Smooth muscle cell (in vitro differentiated cells): ENCODE measurements at regions not wholly inside any gene's neighbourhood (a gene's known extent, or its start where the extent isn't known, plus 50 kb on each side); places are given as distances from the start of the nearest gene placed in this dataset.

Experiments used
- DNase-seq: peaks from one replicate; lab custom pipeline; 2025; ENCODE audit not compliant: unreplicated experiment; lab: John Stamatoyannopoulos, UW
- H2AFZ ChIP-seq: fragments of 200-600 bp; sonication (generic); 2 replicates; pipeline ENCODE4 v1.6.0; 2016; ENCODE audit warnings: antibody characterized with exemption, low read depth, mild to moderate bottlenecking
- H3F3A ChIP-seq: fragments of 200-600 bp; sonication (generic); 2 replicates; pipeline ENCODE4 v1.6.0; 2017; ENCODE audit warnings: antibody characterized with exemption, low read depth
- H3K27ac ChIP-seq: fragments of 200-600 bp; sonication (generic); 2 replicates; pipeline ENCODE4 v1.5.1; 2016; ENCODE audit warnings: low read depth, mild to moderate bottlenecking
- H3K27me3 ChIP-seq: fragments of 200-600 bp; sonication (generic); 2 replicates; pipeline ENCODE4 v1.6.1; 2016; ENCODE audit warnings: low read depth, mild to moderate bottlenecking
- H3K36me3 ChIP-seq: fragments of 200-600 bp; sonication (generic); 2 replicates; pipeline ENCODE4 v1.5.1; 2016; ENCODE audit warnings: low read depth
- H3K4me1 ChIP-seq: fragments of 200-600 bp; sonication (generic); 2 replicates; pipeline ENCODE4 v1.5.1; 2016; ENCODE audit warnings: low read depth
- H3K4me2 ChIP-seq: fragments of 200-600 bp; sonication (generic); 2 replicates; pipeline ENCODE4 v1.6.0; 2016; ENCODE audit warnings: mild to moderate bottlenecking
- H3K4me3 ChIP-seq: fragments of 200-600 bp; sonication (generic); 2 replicates; pipeline ENCODE4 v1.5.1; 2016; ENCODE audit warnings: mild to moderate bottlenecking
- H3K79me2 ChIP-seq: fragments of 200-600 bp; sonication (generic); 2 replicates; pipeline ENCODE4 v1.6.0; 2016; ENCODE audit warnings: low read depth, mild to moderate bottlenecking
- H3K9ac ChIP-seq: fragments of 200-600 bp; sonication (generic); 2 replicates; pipeline ENCODE4 v1.6.0; 2016; ENCODE audit warnings: low read depth
- H3K9me3 ChIP-seq: fragments of 200-600 bp; sonication (generic); replicated peaks from 2 replicates; pipeline ENCODE4 v1.5.1; 2016; ENCODE audit warnings: low read depth
- H4K20me1 ChIP-seq: fragments of 200-600 bp; sonication (generic); 2 replicates; pipeline ENCODE4 v1.6.0; 2016; ENCODE audit warnings: low read depth
- WGBS: methylation state at CpG from one replicate; pipeline ENCODE4 v1.1.7; 2016; ENCODE audit warnings: low lambda C conversion rate; 5-methylcytosine and 5-hydroxymethylcytosine counted together
- TF ChIP-seq, protein P1 (sequence below): fragments of 200-600 bp; sonication (generic); IDR thresholded peaks from 2 replicates; pipeline ENCODE4 v1.5.1; 2017; ENCODE audit warnings: borderline replicate concordance, mild to moderate bottlenecking, antibody characterized with exemption; ENCODE audit not compliant: insufficient read depth, poor library complexity, severe bottlenecking

DNA sequence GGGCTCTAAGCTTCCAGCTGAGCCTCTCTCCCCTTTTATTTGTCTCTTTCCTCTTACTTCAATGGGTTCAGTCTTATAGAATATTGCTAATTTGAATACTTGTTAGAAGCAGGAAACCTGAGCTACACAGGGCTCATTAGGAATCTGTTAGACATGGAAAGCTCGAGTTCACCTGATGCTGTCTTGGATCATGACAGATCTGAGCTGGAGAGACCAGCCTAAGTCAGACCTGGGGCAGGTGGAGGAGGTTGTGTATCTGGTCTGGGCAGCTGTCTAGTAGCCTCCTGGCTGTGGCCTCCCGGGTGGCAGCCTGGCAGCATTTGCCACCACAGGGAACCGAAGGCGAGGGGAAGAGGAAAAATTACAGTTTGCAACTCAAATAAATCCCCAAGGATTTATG lies 185.9 kb downstream of the ICOS start:
- DNase-seq: no peak
- TF ChIP-seq, protein P1, sequence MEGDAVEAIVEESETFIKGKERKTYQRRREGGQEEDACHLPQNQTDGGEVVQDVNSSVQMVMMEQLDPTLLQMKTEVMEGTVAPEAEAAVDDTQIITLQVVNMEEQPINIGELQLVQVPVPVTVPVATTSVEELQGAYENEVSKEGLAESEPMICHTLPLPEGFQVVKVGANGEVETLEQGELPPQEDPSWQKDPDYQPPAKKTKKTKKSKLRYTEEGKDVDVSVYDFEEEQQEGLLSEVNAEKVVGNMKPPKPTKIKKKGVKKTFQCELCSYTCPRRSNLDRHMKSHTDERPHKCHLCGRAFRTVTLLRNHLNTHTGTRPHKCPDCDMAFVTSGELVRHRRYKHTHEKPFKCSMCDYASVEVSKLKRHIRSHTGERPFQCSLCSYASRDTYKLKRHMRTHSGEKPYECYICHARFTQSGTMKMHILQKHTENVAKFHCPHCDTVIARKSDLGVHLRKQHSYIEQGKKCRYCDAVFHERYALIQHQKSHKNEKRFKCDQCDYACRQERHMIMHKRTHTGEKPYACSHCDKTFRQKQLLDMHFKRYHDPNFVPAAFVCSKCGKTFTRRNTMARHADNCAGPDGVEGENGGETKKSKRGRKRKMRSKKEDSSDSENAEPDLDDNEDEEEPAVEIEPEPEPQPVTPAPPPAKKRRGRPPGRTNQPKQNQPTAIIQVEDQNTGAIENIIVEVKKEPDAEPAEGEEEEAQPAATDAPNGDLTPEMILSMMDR: no peak
- no peaks in the 10 kb centered on the region for H3K4me1 ChIP-seq
- H3K36me3 ChIP-seq: no peaks in the 10 kb centered on the region
- H3K27me3 ChIP-seq: peaks cover 30% of the 10 kb centered on the region
- no peak overlapping the region for H3K4me3 ChIP-seq
- H3F3A ChIP-seq: no peaks in the 10 kb centered on the region
- WGBS: 73% methylated on average over 4 of the region's 4 CpGs
- H3K9ac ChIP-seq: no peak overlapping the region
- H3K79me2 ChIP-seq: no peaks in the 10 kb centered on the region
- no peaks in the 10 kb centered on the region for H3K9me3 ChIP-seq
- H4K20me1 ChIP-seq: no peaks in the 10 kb centered on the region
- H3K27ac ChIP-seq: no peak overlapping the region
- no peak overlapping the region for H3K4me2 ChIP-seq
- no peak overlapping the region for H2AFZ ChIP-seq

DNA sequence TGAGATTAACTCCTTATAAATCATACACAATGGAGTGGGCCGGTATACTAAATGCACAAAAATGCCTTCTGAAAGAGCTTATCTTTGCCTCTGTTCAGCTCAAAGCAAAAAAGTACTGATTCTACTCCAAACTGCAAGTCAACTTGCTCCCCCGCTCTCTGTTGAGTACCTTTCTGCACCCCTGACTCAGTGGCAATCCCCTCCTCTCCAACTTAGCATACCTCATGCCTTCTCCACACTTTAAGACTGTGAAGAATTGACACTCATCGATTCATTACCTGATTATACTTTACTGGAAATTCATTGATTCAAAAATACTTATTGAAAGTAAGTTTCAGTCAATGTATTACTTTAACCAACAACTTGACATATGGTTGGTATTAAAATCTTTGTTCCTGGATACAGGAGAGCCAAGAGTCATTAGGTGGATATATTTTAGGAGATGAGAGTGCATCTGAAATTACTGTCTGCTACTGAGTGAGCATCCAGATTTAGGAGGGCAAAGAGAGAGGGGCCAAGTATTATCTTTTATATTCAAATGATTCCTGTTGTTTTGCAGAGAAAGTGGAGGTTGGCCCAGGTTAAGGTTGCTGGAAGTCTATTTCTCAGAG lies 187.7 kb downstream of the ICOS start:
- Histone ChIP-seq H3K9ac (no peak overlapping the region), H2AFZ (no peak overlapping the region), H3K79me2 (no peaks in the 10 kb centered on the region), H3K27me3 (peaks cover 30% of the 10 kb centered on the region), H3K4me2 (no peak overlapping the region), H3K4me1 (no peaks in the 10 kb centered on the region), H3K9me3 (no peaks in the 10 kb centered on the region), H3K27ac (no peak overlapping the region), H3F3A (no peaks in the 10 kb centered on the region), H3K4me3 (no peak overlapping the region), H3K36me3 (no peaks in the 10 kb centered on the region), H4K20me1 (no peaks in the 10 kb centered on the region)
- DNase-seq: no peak
- TF ChIP-seq, protein P1: no peak
- WGBS: 88% methylated on average over 3 of the region's 3 CpGs

DNA sequence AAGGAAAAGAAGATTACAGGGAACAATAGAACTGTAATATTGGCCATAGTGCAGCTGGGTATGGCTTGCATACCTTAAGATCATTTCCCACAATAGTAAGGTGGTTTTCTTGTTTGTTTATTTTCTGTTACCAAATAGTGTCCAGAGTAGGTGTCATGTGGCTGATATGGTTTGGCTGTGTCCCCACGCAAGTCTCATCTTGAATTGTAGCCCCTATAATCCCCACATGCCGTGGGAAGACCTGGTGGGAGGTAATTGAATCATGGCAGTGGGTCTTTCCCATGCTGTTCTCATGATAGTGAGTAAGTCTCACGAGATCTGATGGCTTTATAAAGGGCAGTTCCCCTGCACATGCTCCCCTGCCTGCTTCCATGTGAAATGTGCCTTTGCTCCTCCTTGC lies 190.1 kb downstream of the ICOS start:
- WGBS: 82% methylated on average over 3 of the region's 3 CpGs
- Histone ChIP-seq H3F3A (no peaks in the 10 kb centered on the region), H4K20me1 (no peaks in the 10 kb centered on the region), H3K27me3 (peaks cover 27% of the 10 kb centered on the region), H2AFZ (no peak overlapping the region), H3K36me3 (no peaks in the 10 kb centered on the region), H3K79me2 (no peaks in the 10 kb centered on the region), H3K27ac (no peak overlapping the region), H3K4me1 (no peaks in the 10 kb centered on the region), H3K9ac (no peak overlapping the region), H3K4me3 (no peak overlapping the region), H3K9me3 (no peaks in the 10 kb centered on the region), H3K4me2 (no peak overlapping the region)
- TF ChIP-seq, protein P1: no peak
- DNase-seq: no peak

DNA sequence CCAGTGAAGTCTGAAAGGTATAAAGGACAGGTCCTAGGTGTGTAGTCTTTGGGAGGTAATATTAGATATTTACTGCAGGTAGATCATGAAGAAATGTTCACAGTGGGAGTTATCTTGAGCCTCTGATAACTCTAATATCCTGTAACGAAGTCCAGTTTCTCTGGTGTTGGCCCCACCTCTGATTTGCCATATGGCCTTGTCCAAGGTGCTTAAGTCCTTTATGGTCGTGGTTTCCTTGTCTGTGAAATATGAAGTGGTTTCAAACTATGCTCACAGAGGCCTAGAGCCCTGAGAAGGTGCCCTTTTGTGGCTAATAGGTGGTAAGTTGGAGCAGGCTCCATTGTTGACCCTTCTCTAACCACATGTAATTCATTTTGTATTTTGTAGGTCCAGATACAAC lies 190.7 kb downstream of the ICOS start:
- Histone ChIP-seq H3F3A (no peaks in the 10 kb centered on the region), H3K4me2 (no peak overlapping the region), H3K4me1 (no peaks in the 10 kb centered on the region), H3K79me2 (no peaks in the 10 kb centered on the region), H4K20me1 (no peaks in the 10 kb centered on the region), H3K36me3 (no peaks in the 10 kb centered on the region), H2AFZ (no peak overlapping the region), H3K27ac (no peak overlapping the region), H3K4me3 (no peak overlapping the region), H3K9me3 (no peaks in the 10 kb centered on the region), H3K9ac (no peak overlapping the region), H3K27me3 (peaks cover 22% of the 10 kb centered on the region)
- TF ChIP-seq, protein P1: no peak
- DNase-seq: no peak
- 48% methylated on average over 2 of the region's 2 CpGs for WGBS
